ENCODE measurements at regions not wholly inside any gene's neighbourhood (a gene's known extent, or its start where the extent isn't known, plus 50 kb on each side); places are given as distances from the start of the nearest gene placed in this dataset.

- no peak overlapping the region for H3K27ac ChIP-seq (ENCODE audit: low read depth, low read length)
- POLR2A ChIA-PET: no interaction called here
- TF ChIP-seq CTCF (IDR thresholded peaks at IDR 0.05; ENCODE audit: low read depth, low read length): no peak
- no peaks in the 10 kb centered on the region for H3K27me3 ChIP-seq (ENCODE audit: control insufficient read depth, insufficient read depth, low read length)
- DNase-seq (ENCODE audit: low read depth, low spot score): no peak
- CTCF ChIA-PET: no interaction called here
- H3K4me3 ChIP-seq (ENCODE audit: low read depth, low read length): no peak overlapping the region
- H3K9me3 ChIP-seq (ENCODE audit: control insufficient read depth, insufficient read depth, low read length): peaks cover 53% of the 10 kb centered on the region
These were observed 56.1 kb upstream of the TMEM132D start for GRCh38 chr12:129959889-129960288.

- H3K27me3 ChIP-seq (ENCODE audit: control insufficient read depth, insufficient read depth, low read length): no peaks in the 10 kb centered on the region
- TF ChIP-seq CTCF (IDR thresholded peaks at IDR 0.05; ENCODE audit: low read depth, low read length): no peak
- peaks cover 53% of the 10 kb centered on the region for H3K9me3 ChIP-seq (ENCODE audit: control insufficient read depth, insufficient read depth, low read length)
- H3K4me3 ChIP-seq (ENCODE audit: low read depth, low read length): no peak overlapping the region
- ChIA-PET CTCF (no interaction called here), POLR2A (no interaction called here)
- no peak for DNase-seq (ENCODE audit: low read depth, low spot score)
- no peak overlapping the region for H3K27ac ChIP-seq (ENCODE audit: low read depth, low read length)
These were observed 57.3 kb upstream of the TMEM132D start for GRCh38 chr12:129961091-129961490.

DNA sequence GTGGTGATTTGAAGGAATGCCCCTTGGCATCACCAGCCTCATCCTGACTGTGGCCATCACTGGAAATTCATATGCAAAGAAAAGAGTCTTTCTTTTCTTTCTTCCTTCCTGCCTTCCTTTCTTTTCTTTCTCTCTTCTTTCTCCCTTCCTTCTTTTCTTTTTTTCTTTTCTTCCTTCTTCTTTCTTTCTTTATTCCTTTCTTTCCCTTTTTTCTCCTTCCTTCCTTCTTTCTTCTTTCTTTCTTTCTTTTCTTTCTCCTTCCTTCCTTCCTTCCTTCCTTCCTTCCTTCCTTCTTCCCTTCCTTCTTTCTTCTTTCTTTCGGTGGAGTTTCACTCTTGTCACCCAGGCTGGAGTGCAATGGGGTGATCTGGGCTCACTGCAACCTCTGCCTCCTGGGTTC, 58.0 kb upstream of the TMEM132D start:
- no peak overlapping the region for H3K27ac ChIP-seq (ENCODE audit: low read depth, low read length)
- POLR2A ChIA-PET: no interaction called here
- no peaks in the 10 kb centered on the region for H3K27me3 ChIP-seq (ENCODE audit: control insufficient read depth, insufficient read depth, low read length)
- DNase-seq (ENCODE audit: low read depth, low spot score): no peak
- H3K4me3 ChIP-seq (ENCODE audit: low read depth, low read length): no peak overlapping the region
- no peak for TF ChIP-seq CTCF (IDR thresholded peaks at IDR 0.05; ENCODE audit: low read depth, low read length)
- H3K9me3 ChIP-seq (ENCODE audit: control insufficient read depth, insufficient read depth, low read length): peaks cover 61% of the 10 kb centered on the region
- CTCF ChIA-PET: no interaction called here

GRCh38 chr12:129964300-129964699, 60.5 kb upstream of the TMEM132D start:
- ChIA-PET CTCF (no interaction called here), POLR2A (no interaction called here)
- DNase-seq (ENCODE audit: low read depth, low spot score): no peak
- no peak for TF ChIP-seq CTCF (IDR thresholded peaks at IDR 0.05; ENCODE audit: low read depth, low read length)
- Histone ChIP-seq H3K9me3 (ENCODE audit: control insufficient read depth, insufficient read depth, low read length) (peaks cover 53% of the 10 kb centered on the region), H3K27ac (ENCODE audit: low read depth, low read length) (no peak overlapping the region), H3K4me3 (ENCODE audit: low read depth, low read length) (no peak overlapping the region), H3K27me3 (ENCODE audit: control insufficient read depth, insufficient read depth, low read length) (no peaks in the 10 kb centered on the region)

DNA sequence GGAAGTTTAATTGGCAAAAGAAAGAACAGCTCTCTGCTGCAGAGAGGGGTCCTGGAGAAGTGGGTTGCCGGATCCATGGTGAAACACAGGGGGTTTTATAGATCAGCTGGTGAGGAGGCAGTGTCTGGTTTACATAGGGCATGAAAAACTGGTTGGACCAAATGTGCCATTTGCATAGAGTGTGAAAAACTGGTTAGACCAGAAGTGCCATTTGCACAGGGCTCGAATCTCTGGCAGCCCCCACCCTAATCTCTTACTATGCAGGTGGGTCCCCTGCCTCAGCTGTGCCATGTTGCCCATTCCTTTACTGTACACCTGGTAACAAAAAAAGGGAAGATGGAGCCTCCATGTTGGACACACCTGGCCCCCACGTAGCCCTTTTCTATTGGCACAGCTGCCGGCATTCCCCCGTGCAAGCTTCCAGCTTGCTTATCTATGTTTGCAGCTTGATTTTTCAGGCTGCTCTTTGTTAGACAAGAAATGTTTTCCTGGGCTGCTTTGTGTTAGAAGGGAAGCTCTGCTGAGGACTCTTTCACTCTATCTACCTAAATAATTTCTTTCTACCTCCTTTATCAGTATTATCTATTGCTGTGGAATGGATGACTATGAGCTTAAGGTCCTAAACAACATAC, 61.1 kb upstream of the TMEM132D start:
- DNase-seq (ENCODE audit: low read depth, low spot score): no peak
- ChIA-PET CTCF (no interaction called here), POLR2A (no interaction called here)
- H3K4me3 ChIP-seq (ENCODE audit: low read depth, low read length): no peak overlapping the region
- no peak overlapping the region for H3K27ac ChIP-seq (ENCODE audit: low read depth, low read length)
- TF ChIP-seq CTCF (IDR thresholded peaks at IDR 0.05; ENCODE audit: low read depth, low read length): no peak
- peaks cover 50% of the 10 kb centered on the region for H3K9me3 ChIP-seq (ENCODE audit: control insufficient read depth, insufficient read depth, low read length)
- H3K27me3 ChIP-seq (ENCODE audit: control insufficient read depth, insufficient read depth, low read length): no peaks in the 10 kb centered on the region

Measured in AG04450 (cell line).